Bronchial epithelial cell (primary cell): ENCODE measurements at regions not wholly inside any gene's neighbourhood (a gene's known extent, or its start where the extent isn't known, plus 50 kb on each side); places are given as distances from the start of the nearest gene placed in this dataset.

Experiments
- DNase-seq: peaks from one replicate; pipeline ENCODE4 v3.0.0-alpha.2; 2010; ENCODE audit warnings: low read depth
- FAIRE-seq: peaks from 2 replicates; lab custom pipeline; 2011; peaks lifted over from hg19 to GRCh38; lab: Jason Lieb, UNC
- H3K27me3 ChIP-seq: 2 replicates; pipeline ENCODE4 v1.5.1; 2011; ENCODE audit warnings: low read length; ENCODE audit not compliant: control insufficient read depth, insufficient read depth
- H3K36me3 ChIP-seq: 2 replicates; pipeline ENCODE4 v1.5.1; 2011; ENCODE audit warnings: low read length; ENCODE audit not compliant: control insufficient read depth, insufficient read depth
- H3K4me3 ChIP-seq: 2 replicates; pipeline ENCODE4 v1.5.1; 2011; ENCODE audit warnings: mild to moderate bottlenecking, low read depth, low read length, control low read depth
- CTCF ChIP-seq: IDR thresholded peaks from 2 replicates; pipeline ENCODE4 v1.5.1; 2011; ENCODE audit warnings: mild to moderate bottlenecking, moderate library complexity, low read length, control low read depth, inconsistent platforms; ENCODE audit not compliant: insufficient read depth, severe bottlenecking

- no peaks in the 10 kb centered on the region for H3K27me3 ChIP-seq
- no peaks in the 10 kb centered on the region for H3K36me3 ChIP-seq
- no peak for TF ChIP-seq CTCF
- no peak overlapping the region for H3K4me3 ChIP-seq
- FAIRE-seq (no peak), DNase-seq (no peak)
Observed at GRCh38 chr18:30644158-30644557, 398.4 kb downstream of the DSC3 start.

- no peaks in the 10 kb centered on the region for H3K27me3 ChIP-seq
- TF ChIP-seq CTCF = no peak
- DNase-seq (no peak), FAIRE-seq (no peak)
- H3K36me3 ChIP-seq = no peaks in the 10 kb centered on the region
- H3K4me3 ChIP-seq = no peak overlapping the region
Observed at GRCh38 chr18:30639361-30639760, 403.2 kb downstream of the DSC3 start.

GRCh38 chr18:30634249-30634648 lies 408.3 kb downstream of the DSC3 start:
- H3K36me3 ChIP-seq = no peaks in the 10 kb centered on the region
- TF ChIP-seq CTCF = no peak
- FAIRE-seq (no peak), DNase-seq (no peak)
- no peaks in the 10 kb centered on the region for H3K27me3 ChIP-seq
- no peak overlapping the region for H3K4me3 ChIP-seq

- no peak for FAIRE-seq
- Histone ChIP-seq H3K36me3 (no peaks in the 10 kb centered on the region), H3K4me3 (no peak overlapping the region), H3K27me3 (no peaks in the 10 kb centered on the region)
- TF ChIP-seq CTCF = no peak
- no peak for DNase-seq
Observed at GRCh38 chr18:30632071-30632698, 410.4 kb downstream of the DSC3 start.

- no peaks in the 10 kb centered on the region for H3K36me3 ChIP-seq
- no peak for FAIRE-seq
- no peaks in the 10 kb centered on the region for H3K27me3 ChIP-seq
- TF ChIP-seq CTCF = no peak
- H3K4me3 ChIP-seq = no peak overlapping the region
- no peak for DNase-seq
Observed at GRCh38 chr18:30625961-30626360, 416.6 kb downstream of the DSC3 start.
